HG03521 (cell line): ENCODE measurements at regions not wholly inside any gene's neighbourhood (a gene's known extent, or its start where the extent isn't known, plus 50 kb on each side); places are given as distances from the start of the nearest gene placed in this dataset.
"Not testable (repeated sequence)": the region's sequence is repeated elsewhere in the genome, so short reads cannot be mapped to it uniquely, and the experiment has no call there.

ENCODE experiments used
- ATAC-seq: cut with Tn5 transposase; IDR thresholded peaks from one replicate; pipeline ENCODE4 v1.9.1; 2021; ENCODE audit warnings: mild to moderate bottlenecking, moderate library complexity; ENCODE audit not compliant: unreplicated experiment

DNA sequence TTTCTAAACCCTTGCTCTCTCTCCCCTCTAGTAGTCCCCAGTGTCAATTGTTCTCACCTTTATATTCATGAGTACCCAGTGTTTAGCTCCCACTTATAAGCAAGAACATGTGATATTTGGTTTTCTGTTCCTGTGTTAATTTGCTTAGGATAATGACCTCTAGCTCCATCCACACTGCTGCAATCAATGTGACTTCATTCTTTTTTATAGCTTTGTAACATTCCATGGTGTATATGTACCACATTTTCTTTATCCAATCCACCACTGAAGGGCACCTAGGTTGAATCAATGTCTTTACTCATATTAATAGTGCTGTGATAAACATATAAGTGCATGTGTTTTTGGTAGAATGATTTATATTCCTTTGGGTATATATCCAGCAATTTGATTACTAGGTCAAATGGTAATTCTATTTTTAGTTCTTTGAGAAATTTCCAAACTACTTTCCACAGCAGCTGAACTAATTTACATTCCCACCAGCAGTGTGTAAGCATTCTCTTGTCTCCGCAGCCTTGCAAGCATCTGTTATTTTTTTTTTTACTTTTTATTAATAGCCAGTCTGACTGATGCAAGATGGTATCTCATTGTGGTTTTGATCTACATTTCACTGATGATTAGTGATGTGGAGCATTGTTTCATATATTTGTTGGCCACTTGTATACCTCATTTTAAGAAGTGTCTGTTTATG lies 277.8 kb downstream of the LTN1 start:
- ATAC-seq: no peak

DNA sequence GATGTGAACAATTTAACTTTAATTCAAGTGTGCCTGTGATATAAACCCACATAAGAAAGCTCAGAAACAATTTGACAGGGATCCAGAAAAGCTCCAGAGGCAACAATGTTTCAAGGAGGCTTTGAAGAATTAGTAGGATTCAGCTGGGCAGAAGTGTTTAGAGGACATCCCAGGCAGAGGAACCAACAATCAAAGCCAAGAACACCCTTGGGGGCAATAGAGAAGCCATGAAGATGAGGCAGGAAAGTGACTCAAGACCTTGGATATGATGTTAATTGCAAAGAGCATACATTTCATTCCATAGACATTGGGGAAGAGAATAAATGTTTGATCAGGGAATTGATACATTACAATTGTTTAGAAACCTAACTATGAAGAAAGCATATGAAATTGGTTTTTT lies 280.3 kb downstream of the LTN1 start:
- ATAC-seq: no peak

DNA sequence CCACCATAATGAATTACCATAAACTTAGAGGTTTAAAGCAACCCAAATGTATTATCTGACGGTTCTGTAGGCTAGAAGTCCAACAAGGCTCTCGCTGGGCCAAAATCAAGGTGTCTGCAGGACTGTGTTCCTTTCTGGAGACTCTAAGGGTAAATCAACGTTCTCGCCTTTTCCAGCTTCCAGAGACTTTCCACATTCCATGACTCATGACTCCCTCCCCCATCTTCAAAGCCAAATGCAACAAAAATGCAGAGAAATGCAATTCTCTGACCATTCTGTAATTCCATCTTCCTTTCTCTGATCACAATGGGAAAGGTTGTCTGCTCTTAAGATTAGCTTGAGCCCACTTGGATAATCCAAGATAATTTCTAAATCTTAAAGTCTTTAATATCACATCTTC lies 287.1 kb downstream of the LTN1 start:
- no peak for ATAC-seq

- no peak for ATAC-seq
Measured at GRCh38 chr21:28704746-28705145, 287.9 kb downstream of the LTN1 start.

- ATAC-seq: no peak
Measured at GRCh38 chr21:28703861-28704260, 288.8 kb downstream of the LTN1 start.

DNA sequence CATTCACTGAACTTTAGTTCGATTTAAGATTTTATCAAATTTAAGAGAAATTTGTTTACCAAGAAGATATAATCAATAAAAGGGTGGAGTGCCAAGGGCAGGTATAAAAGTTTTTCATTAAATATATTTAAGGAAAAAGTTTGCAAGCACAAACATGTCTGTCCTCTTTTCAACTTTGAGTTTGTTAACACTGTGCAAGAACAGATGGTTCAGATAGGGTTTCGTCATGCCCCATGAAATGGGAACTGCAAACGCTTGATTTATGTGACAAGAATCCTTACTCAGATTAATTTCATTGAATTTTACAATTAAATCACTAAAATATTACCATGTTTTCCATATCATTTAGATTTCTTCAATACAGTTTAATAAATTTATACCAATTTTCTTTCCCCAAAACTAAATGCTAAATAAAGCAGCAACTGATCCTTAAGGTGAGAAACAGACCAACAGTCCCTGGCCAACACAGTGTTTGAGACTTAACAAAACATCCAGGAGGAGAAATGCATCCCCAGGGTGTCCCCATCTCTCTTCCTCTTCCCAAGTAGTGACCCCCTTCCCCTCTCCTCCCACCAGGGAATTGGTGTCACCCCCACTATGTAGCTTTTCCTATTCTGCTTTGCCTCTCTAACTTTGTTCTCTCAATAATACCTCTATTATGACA lies 292.9 kb downstream of the LTN1 start:
- ATAC-seq: no peak

- ATAC-seq: no peak
Measured at GRCh38 chr21:28699186-28699585, 293.5 kb downstream of the LTN1 start.

- ATAC-seq: no peak
Measured at GRCh38 chr21:28696844-28697410, 295.8 kb downstream of the LTN1 start.

DNA sequence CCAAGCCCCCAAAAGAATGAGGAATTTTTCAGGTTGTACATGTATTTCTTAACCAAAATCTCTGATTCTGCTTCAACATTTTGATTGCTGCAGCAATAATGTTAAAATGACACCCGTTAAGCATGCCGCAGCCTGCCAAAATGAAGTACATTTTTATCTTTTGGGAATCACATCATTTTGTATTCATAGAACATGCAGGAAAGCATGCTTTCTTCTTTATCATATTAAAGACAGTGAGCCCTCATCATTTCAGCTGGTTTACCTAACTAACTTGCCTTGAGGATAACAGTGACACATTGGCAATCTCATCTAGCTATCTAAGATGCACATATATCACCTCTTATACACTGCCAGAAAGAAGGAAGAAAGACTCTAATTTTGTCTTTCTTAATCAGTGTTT lies 299.2 kb downstream of the LTN1 start:
- ATAC-seq: no peak

DNA sequence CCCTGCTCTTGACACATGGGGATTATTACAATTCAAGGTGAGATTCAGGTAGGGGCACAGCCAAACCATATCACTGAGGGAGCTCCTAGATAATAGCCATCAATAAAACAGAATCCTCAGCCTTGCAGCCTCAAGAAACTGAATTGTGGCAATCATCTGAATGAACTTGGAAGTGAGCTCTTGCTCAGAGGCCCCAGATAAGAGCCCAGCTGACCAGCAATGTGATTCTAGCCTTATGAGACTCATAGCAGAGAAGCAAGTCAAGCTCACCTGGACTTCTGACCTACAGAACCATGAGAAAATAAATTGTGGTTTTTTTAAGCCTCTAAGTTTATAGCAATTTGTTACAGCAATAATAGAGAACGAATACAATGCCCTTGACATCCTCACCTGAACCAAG lies 302.5 kb downstream of the LTN1 start:
- no peak for ATAC-seq

DNA sequence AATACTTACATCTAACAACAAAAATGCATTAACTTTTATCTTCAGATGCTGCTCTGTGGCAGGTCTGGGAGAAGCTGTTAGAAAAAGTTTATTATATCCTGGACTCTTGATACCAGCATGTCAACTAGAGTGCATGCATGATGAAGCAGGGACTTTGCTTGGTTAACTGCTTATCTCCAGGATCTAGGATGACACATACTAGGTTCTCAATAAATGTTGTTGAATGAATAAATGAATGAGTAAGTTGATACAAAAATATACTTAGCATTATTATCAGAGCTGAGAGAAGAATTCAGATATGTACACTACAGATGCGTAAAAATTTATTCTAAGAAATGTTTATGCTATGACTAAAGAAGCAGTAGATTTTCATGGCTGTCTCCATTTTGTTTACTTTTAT lies 304.3 kb downstream of the LTN1 start:
- no peak for ATAC-seq

GRCh38 chr21:28687586-28687985 lies 305.1 kb downstream of the LTN1 start:
- ATAC-seq: no peak

DNA sequence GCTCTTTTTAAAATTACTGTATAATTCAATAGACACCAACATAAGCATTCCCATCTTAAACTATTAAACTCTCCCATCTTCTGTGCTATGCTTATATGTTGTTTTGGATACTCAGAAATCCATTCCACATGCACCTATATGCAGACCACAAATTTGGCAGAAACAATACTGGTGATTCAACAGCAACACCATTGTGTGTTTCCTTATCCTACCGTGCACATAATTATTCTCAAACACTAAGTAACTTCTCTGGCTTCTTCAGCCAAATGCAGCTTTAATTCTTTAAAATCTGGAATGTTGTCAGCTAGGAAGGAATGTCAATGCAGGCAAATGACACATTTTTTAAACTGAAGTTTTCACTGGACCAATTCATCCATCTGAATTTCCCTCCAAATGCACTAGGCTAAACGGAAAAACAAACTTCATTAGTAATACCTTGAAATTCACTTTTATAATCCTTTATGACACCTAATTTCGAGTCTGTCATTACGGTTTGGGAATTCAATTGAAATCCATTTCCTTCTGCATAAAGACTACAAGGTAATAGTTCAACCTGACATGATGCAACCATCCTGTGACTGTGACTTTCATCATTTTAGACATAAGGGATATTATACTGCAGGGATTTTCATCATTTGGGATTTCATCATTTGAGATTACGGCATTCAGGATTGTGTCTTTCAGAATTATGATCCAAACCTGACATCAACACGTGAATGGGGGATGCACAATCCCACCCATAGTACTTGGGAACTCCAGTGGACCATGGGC lies 308.5 kb downstream of the LTN1 start:
- ATAC-seq: no peak

DNA sequence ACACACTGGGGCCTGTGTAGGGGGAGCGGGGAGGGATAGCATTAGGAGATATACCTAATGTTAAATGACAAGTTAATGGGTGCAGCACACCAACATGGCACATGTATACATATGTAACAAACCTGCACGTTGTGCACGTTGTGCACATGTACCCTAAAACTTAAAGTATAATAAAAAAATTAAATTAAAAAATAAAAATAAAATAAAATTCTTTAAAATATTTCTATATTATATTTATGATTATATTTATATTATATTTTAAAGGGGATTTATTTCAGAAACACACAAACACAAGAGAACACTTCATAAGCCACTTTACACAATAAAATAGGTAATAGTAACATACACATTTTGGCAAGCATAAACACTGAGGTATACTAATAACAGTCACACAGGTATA lies 309.8 kb downstream of the LTN1 start:
- not testable (repeated sequence) for ATAC-seq

- ATAC-seq: not testable (repeated sequence)
Measured at GRCh38 chr21:28677096-28677495, 315.6 kb downstream of the LTN1 start.

DNA sequence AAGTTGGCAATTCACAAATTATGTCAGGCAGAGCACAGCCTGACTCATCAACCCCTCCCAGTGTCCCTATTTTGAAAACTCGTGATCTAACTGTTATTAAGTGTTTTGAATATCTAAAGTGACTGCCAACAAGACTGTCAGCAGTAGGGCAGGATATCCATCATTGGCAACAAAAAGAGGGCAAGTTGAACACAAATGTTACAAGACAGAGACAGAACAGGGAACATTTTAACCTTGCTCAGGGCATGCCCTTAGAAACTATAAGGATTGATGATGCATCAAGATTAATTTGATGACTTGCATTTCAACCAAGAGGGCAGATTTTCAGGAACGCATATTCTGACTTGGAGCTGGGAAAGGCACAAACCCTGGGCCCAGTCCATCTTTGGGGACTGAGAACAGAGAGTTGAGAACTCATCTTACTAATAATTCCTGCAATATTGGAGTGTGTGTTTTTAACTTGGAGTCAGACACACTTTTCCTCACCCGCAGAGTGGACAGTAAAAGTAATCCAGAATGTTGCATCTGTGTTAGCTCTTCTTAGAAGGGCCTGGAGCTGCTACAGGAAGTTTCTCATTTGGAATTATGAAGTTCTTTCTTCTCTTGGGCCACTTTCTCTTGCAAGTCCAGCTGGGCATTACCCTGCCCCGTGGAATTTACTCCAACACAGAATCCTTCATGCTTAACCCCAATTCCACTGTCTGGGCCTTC lies 317.2 kb downstream of the LTN1 start:
- ATAC-seq: no peak

DNA sequence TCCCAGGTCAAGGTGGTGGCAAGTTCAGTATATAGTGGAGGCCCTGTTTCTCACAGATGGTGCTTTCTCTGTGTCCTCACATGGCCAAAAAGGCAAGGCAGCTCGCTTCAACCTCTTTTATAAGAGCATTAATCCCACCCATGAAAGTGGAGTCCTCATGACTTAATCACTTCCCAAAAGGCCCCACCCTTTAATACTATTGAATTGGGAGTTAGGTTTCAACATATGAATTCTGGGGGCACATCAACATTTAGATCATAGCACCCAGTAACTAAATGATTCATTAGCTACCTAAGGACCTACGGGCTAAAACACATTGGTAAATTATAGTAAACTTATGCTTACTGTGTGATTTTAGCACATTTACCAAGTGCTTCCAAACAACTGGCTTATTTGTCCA lies 317.9 kb downstream of the LTN1 start:
- ATAC-seq: no peak

- no peak for ATAC-seq
Measured at GRCh38 chr21:28671549-28672195, 321.0 kb downstream of the LTN1 start.

- ATAC-seq: no peak
Measured at GRCh38 chr21:28669971-28670653, 322.6 kb downstream of the LTN1 start.

DNA sequence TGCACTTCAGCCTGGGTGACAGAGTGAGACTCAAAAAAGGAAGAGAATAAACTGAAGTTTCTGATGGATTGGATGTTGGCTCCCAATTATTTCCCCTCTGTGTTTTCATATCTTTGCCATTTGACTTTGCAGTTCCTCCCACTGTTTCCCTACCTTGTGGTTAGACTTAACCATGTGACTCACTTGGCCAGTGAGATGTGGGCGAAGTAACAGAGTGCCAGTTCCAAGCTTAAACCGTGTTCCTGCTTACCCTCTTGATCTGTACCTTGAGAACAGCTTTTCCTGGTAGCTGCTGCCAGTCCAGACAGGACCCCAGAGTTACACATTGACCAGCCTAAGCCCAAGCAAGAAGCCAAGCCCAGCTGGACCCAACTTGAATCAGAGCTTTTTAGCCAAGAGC lies 323.4 kb downstream of the LTN1 start:
- ATAC-seq: no peak
